CD4-positive, alpha-beta memory T cell (primary cell): ENCODE measurements at regions not wholly inside any gene's neighbourhood (a gene's known extent, or its start where the extent isn't known, plus 50 kb on each side); places are given as distances from the start of the nearest gene placed in this dataset.
"Not testable (repeated sequence)": the region's sequence is repeated elsewhere in the genome, so short reads cannot be mapped to it uniquely, and the experiment has no call there.

ENCODE experiments used
- CTCF ChIA-PET: fragments of 350-600 bp; sonication (Branson Sonifier 250); formaldehyde crosslinking; loops from one replicate; lab custom pipeline; 2021; ENCODE audit warnings: inconsistent platforms; ENCODE audit not compliant: partially characterized antibody; lab: Charles Lee
- POLR2A ChIA-PET: fragments of 350-600 bp; sonication (Branson Sonifier 250); formaldehyde crosslinking; loops from one replicate; lab custom pipeline; 2021; ENCODE audit not compliant: partially characterized antibody; lab: Charles Lee
- DNase-seq, 5 donors: peaks; one replicate each; pipeline versions ENCODE4 v3.0.0 to v3.0.0-alpha.2; 2020 to 2022; ENCODE audit warnings: mixed read lengths in 1 of 5
- H3K27ac ChIP-seq: one replicate; pipeline ENCODE4 v1.7.0; 2013; ENCODE audit warnings: low read depth, low read length
- H3K27me3 ChIP-seq: 2 replicates; pipeline ENCODE4 v1.7.0; 2013; ENCODE audit warnings: mild to moderate bottlenecking, low read length, moderate library complexity; ENCODE audit not compliant: insufficient read depth
- H3K36me3 ChIP-seq: 2 replicates; pipeline ENCODE4 v1.7.0; 2013; ENCODE audit warnings: mild to moderate bottlenecking, low read length, moderate library complexity; ENCODE audit not compliant: insufficient read depth
- H3K4me1 ChIP-seq: 2 replicates; pipeline ENCODE4 v1.7.0; 2013; ENCODE audit warnings: mild to moderate bottlenecking, low read length, moderate library complexity; ENCODE audit not compliant: insufficient read depth
- H3K4me3 ChIP-seq, 2 donors: one replicate each; pipeline ENCODE4 v1.7.0; 2013; ENCODE audit warnings: low read length in 2 of 2, mild to moderate bottlenecking in 1 of 2
- H3K9me3 ChIP-seq, 2 donors: one replicate each; pipeline ENCODE4 v1.7.0; 2013; ENCODE audit warnings: low read length in 2 of 2, control low read depth in 1 of 2; ENCODE audit not compliant: control insufficient read depth in 1 of 2
- H3K27ac Mint-ChIP-seq, 7 donors: one replicate each; pipeline ENCODE4 v1.8.0; 2020 to 2021; ENCODE audit warnings: mixed read lengths in 7 of 7, mild to moderate bottlenecking in 6 of 7, inconsistent platforms in 3 of 7, moderate library complexity in 3 of 7
- H3K27me3 Mint-ChIP-seq, 2 donors: one replicate each; pipeline ENCODE4 v1.8.0; 2020 to 2021; ENCODE audit warnings: mixed read lengths in 2 of 2
- H3K36me3 Mint-ChIP-seq, 2 donors: one replicate each; pipeline ENCODE4 v1.8.0; 2020 to 2021; ENCODE audit warnings: mixed read lengths in 2 of 2, inconsistent platforms in 1 of 2, mild to moderate bottlenecking in 1 of 2
- H3K4me1 Mint-ChIP-seq, 4 donors: one replicate each; pipeline ENCODE4 v1.8.0; 2020 to 2021; ENCODE audit warnings: mixed read lengths in 4 of 4, mild to moderate bottlenecking in 1 of 4
- H3K4me3 Mint-ChIP-seq, 8 donors: one replicate each; pipeline ENCODE4 v1.8.0; 2020 to 2021; ENCODE audit warnings: mixed read lengths in 8 of 8, mild to moderate bottlenecking in 7 of 8, moderate library complexity in 6 of 8, inconsistent platforms in 3 of 8
- H3K9me3 Mint-ChIP-seq, 8 donors: one replicate each; pipeline ENCODE4 v1.8.0; 2020 to 2021; ENCODE audit warnings: mixed read lengths in 8 of 8, mild to moderate bottlenecking in 5 of 8, inconsistent platforms in 3 of 8, moderate library complexity in 1 of 8
- intact Hi-C: fragments of 100-400 bp; cut with micrococcal nuclease; formaldehyde crosslinking; loops from one replicate; pipeline ENCODE4 v1.15.1; 2023

DNA sequence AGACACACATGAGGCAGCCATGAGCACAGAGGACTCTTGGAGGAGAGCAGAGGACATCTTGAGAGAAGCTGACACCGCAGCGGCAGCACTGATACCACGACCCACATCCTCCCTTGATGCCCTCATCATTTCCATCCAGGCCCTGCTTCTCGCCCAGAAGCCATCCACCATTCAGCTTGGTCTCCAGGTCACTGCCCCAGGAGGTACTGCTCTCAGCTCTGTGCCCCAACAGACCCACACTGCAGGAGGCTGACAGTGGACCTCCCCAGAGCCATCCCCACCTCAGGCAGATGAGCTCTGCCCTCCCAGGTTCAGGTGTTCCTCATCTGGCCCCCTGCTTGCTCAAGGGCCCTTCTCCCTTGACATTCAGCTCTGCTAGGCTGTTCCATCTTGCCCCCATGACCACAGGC lies 74.9 kb downstream of the ACKR3 start:
- H3K27ac Mint-ChIP-seq, result no peak overlapping the region
- no peak for DNase-seq
- H3K4me3 Mint-ChIP-seq, result no peak overlapping the region
- ChIA-PET CTCF (no interaction called here), POLR2A (interaction anchor here (0.6 kb wide), 1 partner anchor 435 kb away, joined by 3 read pairs; no protein-coding TSS in a partner anchor)
- no peaks in the 10 kb centered on the region for H3K4me1 Mint-ChIP-seq
- peaks cover 12 to 18% of the 10 kb centered on the region in 2 donors for H3K27me3 Mint-ChIP-seq
- Histone ChIP-seq H3K4me3 (no peak overlapping the region), H3K9me3 (no peaks in the 10 kb centered on the region), H3K27ac (no peak overlapping the region), H3K27me3 (no peaks in the 10 kb centered on the region), H3K4me1 (no peaks in the 10 kb centered on the region), H3K36me3 (no peaks in the 10 kb centered on the region)
- H3K36me3 Mint-ChIP-seq, result no peaks in the 10 kb centered on the region
- peaks cover 0 to 11% (median 0%) of the 10 kb centered on the region in 8 donors for H3K9me3 Mint-ChIP-seq
- intact Hi-C loops, result no loop called here

DNA sequence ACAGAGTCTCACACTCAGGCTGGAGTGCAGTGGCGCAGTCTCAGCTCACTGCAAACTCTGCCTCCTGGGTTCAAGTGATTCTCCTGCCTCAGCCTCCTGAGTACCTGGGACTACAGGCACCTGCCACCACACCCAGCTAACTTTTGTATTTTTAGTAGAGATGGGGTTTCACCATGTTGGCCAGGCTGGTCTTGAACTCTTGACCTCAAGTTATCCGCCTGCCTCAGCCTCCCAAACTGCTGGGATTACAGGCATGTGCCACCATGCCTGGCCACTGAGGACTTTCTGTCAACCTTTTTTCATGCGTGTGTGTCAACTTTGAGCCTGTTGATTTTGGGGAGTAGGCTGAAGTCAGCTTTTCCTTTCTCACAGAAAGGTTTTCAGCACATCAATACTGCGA lies 75.5 kb downstream of the ACKR3 start:
- Mint-ChIP-seq H3K27me3 (peaks cover 12 to 18% of the 10 kb centered on the region in 2 donors), H3K9me3 (peaks cover 0 to 12% (median 5%) of the 10 kb centered on the region in 8 donors)
- H3K27me3 ChIP-seq, CTCF ChIA-PET, H3K27ac ChIP-seq, H3K4me1 ChIP-seq, H3K4me3 Mint-ChIP-seq, H3K4me1 Mint-ChIP-seq, H3K9me3 ChIP-seq, H3K4me3 ChIP-seq, H3K36me3 ChIP-seq, H3K36me3 Mint-ChIP-seq, DNase-seq, H3K27ac Mint-ChIP-seq, intact Hi-C loops: not testable (repeated sequence)
- POLR2A ChIA-PET, result interaction anchor here (0.6 kb wide), 1 partner anchor 1896 kb away, joined by 3 read pairs; no protein-coding TSS in a partner anchor

DNA sequence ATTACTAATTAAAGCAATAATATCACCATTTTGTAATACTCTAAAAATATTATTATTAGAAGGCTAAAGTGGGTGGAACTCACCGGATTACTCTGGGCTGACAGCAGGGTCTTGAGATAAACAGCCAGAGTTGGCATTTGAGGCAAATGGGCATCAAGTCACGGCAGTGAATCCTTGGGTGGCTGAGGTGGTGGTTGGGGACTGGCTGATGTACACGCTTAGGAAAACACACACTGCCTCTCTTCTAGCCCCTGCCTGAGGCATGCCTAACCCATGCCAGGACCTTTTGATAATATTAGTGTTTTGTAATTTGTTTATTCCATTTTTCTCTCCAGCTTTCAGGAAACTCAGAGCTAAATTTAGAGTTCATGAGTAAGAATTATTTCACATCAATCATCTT lies 76.8 kb downstream of the ACKR3 start:
- no peaks in the 10 kb centered on the region for H3K4me1 Mint-ChIP-seq

DNA sequence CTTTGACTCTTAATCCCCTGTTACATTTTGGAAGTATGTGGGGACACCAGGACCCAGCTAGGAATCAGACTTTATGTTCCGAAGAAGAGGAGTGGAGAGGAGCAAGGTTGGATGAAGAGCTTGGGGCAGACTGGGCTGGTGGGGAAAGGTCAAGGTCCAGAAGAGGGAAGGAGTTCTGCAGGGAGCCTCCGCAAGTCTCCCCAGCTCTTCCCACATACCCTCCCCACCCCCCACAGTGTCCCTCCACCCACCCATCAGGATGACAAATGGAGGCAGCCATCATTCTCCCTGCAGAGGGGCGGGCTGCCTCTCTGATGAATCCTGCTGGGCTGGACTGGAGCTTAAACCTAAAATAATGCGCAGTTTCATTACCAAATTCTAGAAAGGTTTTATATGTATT lies 77.2 kb downstream of the ACKR3 start:
- H3K9me3 Mint-ChIP-seq, result peaks cover 0 to 11% (median 6%) of the 10 kb centered on the region in 8 donors
- H3K36me3 ChIP-seq, result no peaks in the 10 kb centered on the region
- ChIA-PET CTCF (no interaction called here), POLR2A (no interaction called here)
- DNase-seq, result no peak
- H3K4me1 Mint-ChIP-seq, result no peaks in the 10 kb centered on the region
- no peaks in the 10 kb centered on the region for H3K9me3 ChIP-seq
- H3K27ac ChIP-seq, result no peak overlapping the region
- H3K27ac Mint-ChIP-seq, result no peak overlapping the region
- H3K4me3 Mint-ChIP-seq, result no peak overlapping the region
- peaks cover 8 to 15% of the 10 kb centered on the region in 2 donors for H3K27me3 Mint-ChIP-seq
- H3K4me3 ChIP-seq, result no peak overlapping the region
- H3K4me1 ChIP-seq, result no peaks in the 10 kb centered on the region
- no peaks in the 10 kb centered on the region for H3K36me3 Mint-ChIP-seq
- intact Hi-C loops, result no loop called here
- no peaks in the 10 kb centered on the region for H3K27me3 ChIP-seq

More for the DNA sequence above, 76.8 kb downstream of the ACKR3 start:
- ChIA-PET POLR2A (no interaction called here), CTCF (no interaction called here)
- H3K27ac ChIP-seq, result no peak overlapping the region
- no peak overlapping the region for H3K4me3 ChIP-seq
- Mint-ChIP-seq H3K27ac (no peak overlapping the region), H3K27me3 (peaks cover 12 to 14% of the 10 kb centered on the region in 2 donors), H3K9me3 (peaks cover 0 to 11% (median 6%) of the 10 kb centered on the region in 8 donors), H3K4me3 (no peak overlapping the region), H3K36me3 (no peaks in the 10 kb centered on the region)
- H3K4me1 ChIP-seq, result no peaks in the 10 kb centered on the region
- H3K27me3 ChIP-seq, result no peaks in the 10 kb centered on the region
- no peak for DNase-seq
- H3K9me3 ChIP-seq, result no peaks in the 10 kb centered on the region
- intact Hi-C loops, result no loop called here
- H3K36me3 ChIP-seq, result no peaks in the 10 kb centered on the region

DNA sequence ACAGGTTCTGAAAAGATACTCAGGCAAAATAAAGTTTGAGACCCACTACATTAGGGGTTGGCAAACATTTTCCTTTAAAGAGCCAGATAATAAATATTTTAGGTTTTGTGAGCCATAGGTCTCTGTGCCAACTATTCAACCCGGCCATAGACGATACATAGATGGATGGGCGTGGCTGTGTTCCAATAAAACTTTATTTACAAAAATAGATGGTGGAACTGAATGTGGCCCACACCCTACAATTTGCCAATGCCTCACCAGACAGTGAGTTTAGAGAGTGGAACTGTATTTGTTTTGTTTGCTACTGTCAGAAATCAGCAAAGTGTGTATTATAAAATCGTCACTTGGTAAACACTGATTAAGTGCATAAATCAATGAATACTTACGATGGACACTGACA lies 78.0 kb downstream of the ACKR3 start:
- H3K4me3 Mint-ChIP-seq, result no peak overlapping the region
- no peaks in the 10 kb centered on the region for H3K36me3 Mint-ChIP-seq
- POLR2A ChIA-PET, result no interaction called here
- no peak overlapping the region for H3K27ac Mint-ChIP-seq
- intact Hi-C loops, result no loop called here
- Histone ChIP-seq H3K36me3 (no peaks in the 10 kb centered on the region), H3K4me3 (no peak overlapping the region), H3K9me3 (no peaks in the 10 kb centered on the region), H3K4me1 (no peaks in the 10 kb centered on the region), H3K27me3 (no peaks in the 10 kb centered on the region), H3K27ac (no peak overlapping the region)
- H3K4me1 Mint-ChIP-seq, result no peaks in the 10 kb centered on the region
- H3K9me3 Mint-ChIP-seq, result peaks cover 0 to 11% (median 6%) of the 10 kb centered on the region in 8 donors
- no peak for DNase-seq
- H3K27me3 Mint-ChIP-seq, result peaks cover 8 to 19% of the 10 kb centered on the region in 2 donors
- CTCF ChIA-PET, result no interaction called here

DNA sequence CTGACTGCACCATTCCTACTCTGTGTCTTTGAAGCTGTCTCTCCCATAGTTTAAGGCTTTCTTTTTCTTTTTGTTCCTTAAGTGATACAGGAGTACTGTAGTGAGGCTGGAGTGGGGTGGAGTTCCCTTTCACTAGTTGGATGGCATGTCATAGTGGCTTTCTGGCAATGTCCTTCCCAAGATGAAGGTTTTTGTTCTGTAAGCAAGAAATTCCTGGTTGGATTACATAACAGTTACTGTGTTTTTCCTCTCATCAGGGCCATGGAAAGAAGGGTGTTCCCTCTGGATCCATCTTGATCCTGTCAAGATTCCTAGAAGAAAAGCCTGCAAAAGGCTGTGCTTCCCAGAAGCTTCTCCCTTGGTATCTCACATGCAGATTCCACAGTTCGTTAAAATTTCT lies 84.2 kb downstream of the ACKR3 start:
- Mint-ChIP-seq H3K4me3 (no peak overlapping the region), H3K4me1 (no peaks in the 10 kb centered on the region), H3K36me3 (no peaks in the 10 kb centered on the region), H3K9me3 (peaks cover 0 to 10% (median 5%) of the 10 kb centered on the region in 8 donors), H3K27me3 (peaks cover 6 to 24% of the 10 kb centered on the region in 2 donors), H3K27ac (no peak overlapping the region)
- Histone ChIP-seq H3K4me1 (no peaks in the 10 kb centered on the region), H3K9me3 (no peaks in the 10 kb centered on the region), H3K27me3 (no peaks in the 10 kb centered on the region), H3K27ac (no peak overlapping the region), H3K4me3 (no peak overlapping the region), H3K36me3 (no peaks in the 10 kb centered on the region)
- ChIA-PET POLR2A (no interaction called here), CTCF (no interaction called here)
- no peak for DNase-seq
- intact Hi-C loops, result no loop called here

DNA sequence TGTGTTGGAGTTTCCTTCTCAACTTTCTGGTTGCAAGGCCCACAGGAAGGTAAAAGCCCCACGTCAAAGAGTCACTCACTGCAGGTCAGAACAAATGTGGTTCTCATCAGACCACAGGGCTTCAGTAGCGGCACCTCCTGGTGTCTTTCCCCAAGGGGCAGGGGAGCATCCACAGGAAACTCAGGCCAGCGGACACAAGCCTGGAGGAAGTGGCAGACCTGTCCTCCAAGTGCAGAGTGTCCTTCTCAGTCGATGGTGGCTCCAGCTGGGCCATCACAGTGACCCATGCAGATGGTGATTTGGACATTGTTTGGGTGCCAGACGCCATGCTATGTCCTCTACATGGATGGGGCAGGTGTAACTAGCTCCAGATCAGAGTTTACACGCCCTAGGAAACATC lies 84.9 kb downstream of the ACKR3 start:
- DNase-seq, result no peak
- no peaks in the 10 kb centered on the region for H3K36me3 Mint-ChIP-seq
- Histone ChIP-seq H3K27me3 (no peaks in the 10 kb centered on the region), H3K4me3 (no peak overlapping the region), H3K4me1 (no peaks in the 10 kb centered on the region), H3K36me3 (no peaks in the 10 kb centered on the region), H3K9me3 (no peaks in the 10 kb centered on the region), H3K27ac (no peak overlapping the region)
- no peak overlapping the region for H3K27ac Mint-ChIP-seq
- intact Hi-C loops, result no loop called here
- CTCF ChIA-PET, result no interaction called here
- no peak overlapping the region for H3K4me3 Mint-ChIP-seq
- peaks cover 10 to 30% of the 10 kb centered on the region in 2 donors for H3K27me3 Mint-ChIP-seq
- POLR2A ChIA-PET, result no interaction called here
- peaks cover 0 to 10% (median 3%) of the 10 kb centered on the region in 8 donors for H3K9me3 Mint-ChIP-seq
- H3K4me1 Mint-ChIP-seq, result no peaks in the 10 kb centered on the region

DNA sequence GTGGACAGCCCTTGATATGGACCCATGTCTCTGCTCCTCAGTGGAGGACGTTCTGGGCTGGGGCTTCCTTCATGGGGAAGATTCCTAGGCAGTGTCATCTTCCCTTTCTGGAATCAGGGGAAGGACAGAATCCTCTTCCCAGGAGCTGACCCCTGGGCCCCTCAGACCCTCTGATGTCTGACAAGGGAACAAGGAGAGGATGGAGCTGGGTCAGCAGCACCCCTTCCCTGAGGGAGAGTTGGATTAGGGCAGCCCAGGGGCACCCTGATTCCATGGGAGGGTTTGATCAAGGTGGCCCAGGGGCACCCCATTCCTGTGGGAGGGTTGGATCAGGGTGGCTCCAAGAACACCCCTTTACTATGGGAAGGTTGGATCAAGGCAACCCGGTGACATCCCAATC lies 86.5 kb downstream of the ACKR3 start:
- no peaks in the 10 kb centered on the region for H3K9me3 ChIP-seq
- Mint-ChIP-seq H3K36me3 (no peaks in the 10 kb centered on the region), H3K4me1 (no peaks in the 10 kb centered on the region), H3K27me3 (peaks cover 20 to 34% of the 10 kb centered on the region in 2 donors), H3K9me3 (peaks cover 0 to 2% (median 0%) of the 10 kb centered on the region in 8 donors), H3K4me3 (no peak overlapping the region), H3K27ac (no peak overlapping the region)
- H3K36me3 ChIP-seq, result no peaks in the 10 kb centered on the region
- intact Hi-C loops, result no loop called here
- ChIA-PET POLR2A (no interaction called here), CTCF (no interaction called here)
- no peak for DNase-seq
- H3K27ac ChIP-seq, result no peak overlapping the region
- no peaks in the 10 kb centered on the region for H3K4me1 ChIP-seq
- H3K27me3 ChIP-seq, result peaks cover 4% of the 10 kb centered on the region
- no peak overlapping the region for H3K4me3 ChIP-seq
